HG03575 (cell line): ENCODE measurements at regions not wholly inside any gene's neighbourhood (a gene's known extent, or its start where the extent isn't known, plus 50 kb on each side); places are given as distances from the start of the nearest gene placed in this dataset.

Source experiments
- ATAC-seq: cut with Tn5 transposase; IDR thresholded peaks from one replicate; pipeline ENCODE4 v1.9.1; 2021; ENCODE audit not compliant: unreplicated experiment, insufficient number of reproducible peaks, low FRiP score; ENCODE audit errors: extremely low read depth

DNA sequence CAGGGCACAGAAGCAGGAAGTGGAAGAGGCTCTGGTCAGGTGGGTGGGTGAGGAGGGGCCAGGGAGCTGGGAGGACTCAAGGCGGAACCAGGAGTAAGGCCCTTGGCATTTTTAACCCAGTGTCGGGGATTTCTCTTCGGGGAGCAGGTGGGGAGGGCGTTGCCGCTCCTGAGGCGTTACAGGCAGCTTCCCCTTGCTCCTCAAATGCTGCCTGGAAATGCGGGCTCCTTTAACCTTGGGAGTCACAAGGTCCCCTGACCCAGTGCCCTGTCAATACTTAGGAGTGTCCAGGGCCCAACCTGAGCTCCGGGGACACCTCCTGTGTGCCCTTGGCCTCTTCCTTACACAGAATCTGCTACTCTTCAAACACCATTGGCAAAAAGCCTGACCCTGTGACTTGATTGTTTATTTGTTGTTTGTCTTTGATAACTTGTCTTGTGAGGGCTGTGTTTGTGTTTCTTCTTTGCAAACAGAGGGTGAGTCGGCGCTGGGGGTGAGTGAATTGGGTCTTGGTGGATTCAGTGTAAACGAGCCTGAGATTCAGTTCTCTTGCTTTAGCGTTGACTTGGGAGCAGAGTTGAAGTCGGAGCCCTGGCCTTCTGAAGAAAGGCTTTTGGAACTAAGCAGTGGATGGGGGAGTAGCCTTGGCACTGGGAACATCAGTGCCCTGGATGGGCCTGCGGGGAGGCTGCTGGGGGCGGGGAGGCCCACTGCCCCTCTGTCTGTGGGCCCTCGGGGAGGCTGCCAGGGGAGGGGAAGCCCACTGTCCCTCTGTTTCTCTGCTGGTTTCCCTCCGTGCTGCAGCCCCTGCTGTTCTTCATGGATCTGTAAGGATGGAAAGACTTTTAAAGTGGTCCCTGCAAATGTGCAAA lies 300.7 kb upstream of the IRX4 start:
- no peak for ATAC-seq

DNA sequence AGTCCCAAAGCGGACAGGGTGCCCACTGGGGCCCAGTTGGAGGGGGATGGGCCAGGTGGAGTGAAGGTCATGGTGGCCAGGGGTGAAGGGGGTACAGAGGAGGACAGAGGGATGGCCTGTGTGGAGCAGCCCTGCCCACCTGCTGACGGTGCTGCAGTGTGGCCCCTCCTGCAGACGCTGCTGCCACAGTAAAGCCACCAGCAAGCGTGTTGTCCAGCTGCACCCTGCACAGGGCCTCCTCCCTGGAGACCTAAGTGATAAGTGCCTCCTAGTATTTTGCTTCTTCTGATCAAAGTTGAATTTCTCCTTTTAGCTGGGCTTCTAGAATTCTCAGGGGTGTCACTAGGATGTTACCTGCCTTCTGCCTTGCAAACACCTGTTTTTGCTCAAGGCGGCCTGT lies 299.3 kb upstream of the IRX4 start:
- ATAC-seq, result no peak

DNA sequence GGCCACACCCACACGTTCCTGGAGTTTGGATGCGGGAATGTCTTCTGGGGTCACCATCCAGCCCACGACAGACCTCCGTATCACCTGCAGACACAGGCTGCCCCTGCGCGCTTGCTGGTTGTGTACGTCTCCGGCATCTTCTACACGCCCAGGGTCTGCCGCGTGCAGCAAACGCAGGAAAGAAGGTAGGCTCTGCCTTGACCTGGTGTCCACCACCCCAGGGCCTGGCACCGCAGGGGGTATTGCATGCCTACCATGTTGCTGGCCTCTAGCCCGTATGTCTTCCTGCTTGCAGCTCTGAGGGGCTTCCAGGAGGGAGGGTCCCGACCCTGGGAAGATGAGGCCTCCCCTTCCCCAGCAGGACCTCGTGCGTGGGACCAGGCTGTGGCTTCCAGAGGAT lies 298.8 kb upstream of the IRX4 start:
- ATAC-seq, result no peak

DNA sequence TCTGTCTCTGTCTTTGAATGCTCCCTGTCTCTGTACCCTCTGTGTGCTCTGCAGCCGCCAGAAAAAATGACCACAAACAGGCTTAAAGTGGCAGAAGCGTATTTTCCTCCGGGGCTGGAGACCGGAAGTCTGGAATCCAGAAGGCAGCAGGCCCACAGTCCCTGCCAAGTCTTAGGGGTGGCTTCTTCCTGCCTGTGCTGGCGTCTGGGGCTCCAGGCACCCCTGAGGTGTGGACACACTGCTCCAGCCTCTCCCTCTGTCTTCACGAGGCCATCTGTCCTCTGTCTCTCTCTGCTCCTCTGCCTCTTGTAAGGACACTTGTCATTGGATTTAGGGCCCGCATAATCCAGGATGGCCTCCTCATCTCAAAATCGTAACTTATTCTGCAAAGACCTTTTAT lies 298.4 kb upstream of the IRX4 start:
- ATAC-seq, result no peak

DNA sequence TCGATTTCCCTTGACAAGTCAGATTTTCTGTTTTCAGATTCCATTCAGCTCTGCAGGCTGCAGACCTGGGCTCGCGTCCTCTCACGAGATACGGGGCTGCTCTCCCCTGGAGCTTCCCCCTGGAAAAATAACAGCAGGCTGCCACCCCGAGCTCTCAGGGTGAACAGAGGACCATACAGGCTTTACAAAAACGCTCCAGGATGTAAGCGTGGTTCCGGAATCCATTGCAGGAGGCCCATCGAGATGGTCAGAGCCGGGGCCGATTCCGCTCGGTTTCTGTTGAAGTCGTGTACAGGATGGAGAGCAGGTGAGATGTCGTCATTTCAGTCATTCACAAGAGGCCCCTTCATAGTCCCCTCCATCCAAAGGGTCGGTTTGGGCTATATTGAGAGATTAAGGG lies 297.7 kb upstream of the IRX4 start:
- no peak for ATAC-seq

DNA sequence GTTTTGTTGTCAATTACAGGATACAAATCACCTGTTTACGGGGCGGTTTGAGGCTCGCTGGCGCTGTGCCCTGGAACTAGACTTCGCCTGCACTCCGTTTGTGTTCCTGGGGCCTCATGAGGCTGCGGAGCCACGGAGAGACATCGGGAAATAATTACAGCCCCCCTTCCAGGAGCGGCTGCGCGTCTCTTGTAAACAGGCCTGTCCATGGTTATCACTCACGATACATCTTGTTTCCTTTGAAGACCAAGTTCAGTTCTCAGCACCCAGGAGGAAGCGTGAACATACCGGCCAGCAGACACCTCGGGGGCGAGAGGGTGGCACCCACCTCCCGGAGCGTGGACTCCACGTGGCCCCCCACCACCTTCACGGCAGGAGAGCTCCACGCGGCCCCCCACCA lies 297.1 kb upstream of the IRX4 start:
- ATAC-seq, result no peak

DNA sequence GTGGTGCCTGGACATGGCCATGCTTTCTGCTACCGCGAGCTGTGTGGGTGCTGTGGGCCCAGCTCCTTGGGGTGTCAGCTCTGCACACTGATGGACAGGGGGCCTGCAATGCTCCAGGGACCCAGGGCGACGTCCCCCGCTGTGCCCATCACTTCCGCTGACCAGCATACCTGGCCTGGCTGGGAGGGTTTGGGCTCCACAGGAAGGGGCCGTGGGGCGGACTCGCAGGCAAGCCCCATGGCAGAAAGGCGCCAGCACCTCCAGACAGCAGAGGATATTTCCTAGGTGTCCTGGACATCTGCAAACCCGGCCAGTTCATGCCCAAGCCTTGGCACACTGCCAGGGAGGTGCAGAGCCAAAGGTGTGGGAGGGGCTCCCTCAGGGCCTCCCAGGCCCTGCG lies 295.8 kb upstream of the IRX4 start:
- no peak for ATAC-seq

DNA sequence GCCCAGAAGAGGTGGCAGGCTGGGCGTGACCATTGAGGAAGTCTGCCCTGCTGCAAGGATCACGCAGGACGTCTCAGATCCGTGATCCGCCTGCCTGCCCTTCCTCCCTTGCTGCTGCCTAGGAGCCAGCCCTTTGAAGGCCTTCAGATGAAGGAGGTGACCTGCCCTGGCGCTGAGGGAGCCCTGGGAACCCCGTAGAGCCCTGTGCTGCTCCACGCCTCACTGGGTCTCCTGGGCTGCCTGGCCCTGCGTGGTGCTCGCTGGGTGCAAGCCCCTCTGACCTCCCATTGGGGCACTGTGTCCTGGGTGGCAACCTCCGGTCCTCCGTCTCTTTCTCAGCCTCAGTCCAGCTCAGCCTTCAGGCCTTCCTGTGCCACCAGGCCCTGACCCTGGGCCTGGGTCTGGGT lies 295.3 kb upstream of the IRX4 start:
- ATAC-seq, result no peak

DNA sequence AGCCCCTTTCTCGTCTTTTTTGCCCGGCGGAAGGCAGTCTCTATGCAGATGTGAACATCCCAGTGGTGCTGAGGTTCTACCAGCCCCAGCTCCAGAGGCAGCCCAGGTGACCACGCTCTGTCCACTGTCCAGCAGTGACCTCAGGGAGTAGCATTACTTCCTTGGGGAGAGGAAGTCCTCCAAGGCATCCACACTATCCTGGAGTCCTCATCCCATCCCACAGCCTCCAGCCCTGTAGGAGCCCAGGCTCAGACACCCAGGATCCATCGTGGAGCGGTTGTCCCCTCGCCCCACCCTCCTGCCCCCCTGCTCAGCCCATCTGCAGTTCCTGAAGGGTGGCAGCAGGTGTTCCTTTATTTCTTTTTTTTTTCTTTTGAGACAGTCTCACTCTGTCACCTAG lies 294.5 kb upstream of the IRX4 start:
- no peak for ATAC-seq

DNA sequence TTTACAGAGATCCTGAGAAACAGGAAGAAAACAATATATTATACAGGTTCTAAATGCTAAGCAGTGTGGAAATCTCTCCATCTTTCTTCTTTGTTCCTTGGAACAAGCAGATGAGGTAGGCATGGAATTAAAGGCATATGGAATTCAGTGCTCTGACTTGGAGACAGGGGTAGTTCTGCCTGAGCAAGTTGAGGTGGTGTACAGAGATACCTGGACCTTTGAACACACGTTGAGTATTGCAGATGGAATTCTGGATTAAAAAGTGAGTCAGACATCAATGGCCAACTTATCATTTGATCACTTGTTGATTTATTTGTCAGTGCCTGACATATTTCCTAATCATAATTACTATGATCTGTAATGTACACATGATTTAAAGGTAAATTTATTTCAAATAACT lies 293.9 kb upstream of the IRX4 start:
- no peak for ATAC-seq

DNA sequence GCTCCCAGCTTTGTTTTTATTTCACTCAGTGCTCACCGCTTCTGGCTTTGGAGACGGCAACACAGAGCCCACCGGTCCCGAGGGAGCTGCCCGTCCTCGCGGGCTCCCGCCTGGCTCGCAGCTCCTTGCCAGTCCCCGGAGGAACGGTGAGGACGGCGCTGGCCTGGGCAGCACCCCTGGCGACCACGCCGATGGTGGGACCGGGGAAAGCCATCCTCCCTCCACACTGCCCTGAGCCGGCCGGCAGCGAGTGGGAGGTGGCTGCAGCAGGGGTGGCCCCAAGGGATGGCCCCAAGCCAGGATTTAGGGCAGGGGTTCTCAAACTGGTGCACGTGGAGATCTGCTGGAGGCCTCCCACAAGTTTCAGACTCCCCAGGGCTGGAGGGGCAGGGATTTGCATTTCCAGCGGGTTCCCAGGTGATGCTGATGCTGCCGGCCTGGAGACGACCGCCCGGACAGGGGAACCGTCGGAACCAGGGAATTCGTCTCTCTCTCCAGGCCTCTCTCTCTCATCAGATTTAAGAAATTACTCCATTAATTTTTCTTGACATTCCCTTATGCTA lies 293.2 kb upstream of the IRX4 start:
- ATAC-seq, result no peak

DNA sequence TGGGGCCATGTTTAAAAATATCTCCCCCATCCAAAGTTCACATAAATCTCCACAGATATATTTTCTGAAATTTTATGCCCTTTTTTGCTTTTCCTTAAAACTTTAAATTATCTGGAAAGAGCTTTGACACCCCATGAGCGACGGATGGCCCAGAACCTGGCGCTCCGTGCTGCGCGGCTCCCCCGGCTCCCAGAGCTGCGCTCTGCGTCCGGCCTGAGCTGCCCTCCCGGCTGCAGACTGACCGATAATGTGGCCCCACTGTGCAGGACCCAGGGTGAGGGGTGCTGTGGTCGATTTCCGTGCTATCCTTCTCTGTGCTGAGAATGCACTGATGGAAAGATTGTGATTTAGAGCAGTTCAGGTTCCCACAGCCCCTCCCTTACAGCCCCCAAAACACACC lies 292.3 kb upstream of the IRX4 start:
- ATAC-seq, result no peak

DNA sequence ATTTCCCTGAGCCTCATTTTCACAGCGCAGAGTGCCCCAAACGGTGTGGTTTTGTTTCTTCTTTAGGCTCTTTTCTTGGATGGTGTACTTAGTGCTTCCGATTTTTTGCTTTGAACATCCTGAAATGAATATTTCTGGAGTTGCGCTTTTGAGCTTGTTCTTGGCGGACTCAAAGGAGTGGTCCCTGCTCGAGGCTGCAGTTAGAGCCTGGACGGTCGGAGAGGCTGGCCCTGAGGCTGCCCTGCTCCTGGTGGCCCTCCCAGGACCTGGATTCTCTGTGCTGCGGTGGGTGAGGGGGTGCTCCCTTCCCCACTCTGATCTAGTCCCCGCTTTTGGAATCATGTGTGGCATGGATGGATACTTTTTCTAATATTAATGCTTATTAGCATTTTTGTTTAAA lies 291.8 kb upstream of the IRX4 start:
- no peak for ATAC-seq

DNA sequence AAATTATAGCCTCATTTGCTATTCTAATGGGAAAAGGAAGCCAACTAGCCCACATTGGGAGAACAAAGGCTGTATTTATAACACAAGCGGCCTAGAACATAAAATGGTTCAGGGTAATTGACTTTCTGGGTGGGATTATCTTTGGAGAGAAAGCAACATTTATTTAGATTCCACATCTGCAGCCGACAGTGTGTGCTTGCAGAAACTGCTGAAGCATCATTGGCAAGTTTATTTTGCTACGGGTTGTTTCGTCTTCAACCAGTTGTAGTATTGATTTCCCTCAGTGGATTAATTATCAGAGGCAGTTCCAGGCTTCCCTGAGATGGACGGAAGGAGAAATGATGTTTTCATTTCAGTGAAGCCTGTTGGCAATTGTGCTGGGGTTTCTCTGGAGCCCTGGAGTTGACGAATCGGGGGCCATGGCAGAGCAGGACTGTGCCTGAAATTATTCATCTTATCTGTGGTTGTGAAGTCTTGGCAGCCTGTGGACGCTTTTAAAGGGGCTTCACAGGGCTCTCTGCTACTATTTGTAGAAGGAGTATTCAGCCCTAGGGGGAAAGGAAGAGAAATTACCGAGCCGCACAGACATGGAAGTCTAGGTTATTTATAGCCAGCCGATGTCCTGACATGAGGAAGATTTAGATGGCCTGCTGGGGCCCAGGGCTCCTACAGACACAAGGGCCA lies 290.6 kb upstream of the IRX4 start:
- ATAC-seq, result no peak

DNA sequence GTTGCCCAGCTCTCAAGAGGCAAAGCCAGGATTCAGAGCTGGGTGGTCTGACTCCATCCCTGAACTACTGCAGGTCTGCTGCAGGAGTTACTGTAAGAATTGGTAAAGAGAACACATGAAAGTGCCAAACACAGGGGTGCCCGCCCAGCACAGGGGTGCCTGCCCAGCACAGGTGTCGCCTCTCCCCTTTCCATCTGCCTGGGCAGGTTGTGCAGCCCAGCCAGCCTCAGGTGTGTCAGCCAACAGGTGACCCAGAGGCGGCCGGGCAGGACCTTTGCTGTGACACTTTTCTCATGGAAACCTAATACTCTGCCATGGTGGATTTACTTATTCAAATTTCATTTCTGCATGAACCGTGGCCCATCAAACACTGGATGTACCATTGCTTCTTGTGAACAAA lies 289.7 kb upstream of the IRX4 start:
- ATAC-seq, result no peak

DNA sequence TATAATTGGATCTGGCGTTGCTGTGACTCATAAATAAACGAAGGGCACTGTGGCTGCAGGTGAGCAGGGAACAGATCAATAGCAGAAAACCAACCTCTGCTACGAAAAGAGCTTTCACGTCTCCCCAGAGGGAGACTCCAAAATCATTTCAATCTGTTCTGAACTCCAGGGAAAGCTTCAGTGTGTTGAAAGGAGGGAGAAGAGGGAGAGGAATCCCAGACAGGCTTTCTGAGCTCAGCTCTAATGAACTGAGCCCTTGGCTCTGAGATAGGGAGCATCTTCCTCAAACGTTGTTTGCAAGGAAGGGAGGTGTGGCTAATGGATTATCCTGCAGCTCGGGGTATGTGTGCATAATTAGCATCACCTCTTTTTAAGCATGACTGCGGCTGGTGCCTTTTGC lies 288.0 kb upstream of the IRX4 start:
- ATAC-seq, result no peak

DNA sequence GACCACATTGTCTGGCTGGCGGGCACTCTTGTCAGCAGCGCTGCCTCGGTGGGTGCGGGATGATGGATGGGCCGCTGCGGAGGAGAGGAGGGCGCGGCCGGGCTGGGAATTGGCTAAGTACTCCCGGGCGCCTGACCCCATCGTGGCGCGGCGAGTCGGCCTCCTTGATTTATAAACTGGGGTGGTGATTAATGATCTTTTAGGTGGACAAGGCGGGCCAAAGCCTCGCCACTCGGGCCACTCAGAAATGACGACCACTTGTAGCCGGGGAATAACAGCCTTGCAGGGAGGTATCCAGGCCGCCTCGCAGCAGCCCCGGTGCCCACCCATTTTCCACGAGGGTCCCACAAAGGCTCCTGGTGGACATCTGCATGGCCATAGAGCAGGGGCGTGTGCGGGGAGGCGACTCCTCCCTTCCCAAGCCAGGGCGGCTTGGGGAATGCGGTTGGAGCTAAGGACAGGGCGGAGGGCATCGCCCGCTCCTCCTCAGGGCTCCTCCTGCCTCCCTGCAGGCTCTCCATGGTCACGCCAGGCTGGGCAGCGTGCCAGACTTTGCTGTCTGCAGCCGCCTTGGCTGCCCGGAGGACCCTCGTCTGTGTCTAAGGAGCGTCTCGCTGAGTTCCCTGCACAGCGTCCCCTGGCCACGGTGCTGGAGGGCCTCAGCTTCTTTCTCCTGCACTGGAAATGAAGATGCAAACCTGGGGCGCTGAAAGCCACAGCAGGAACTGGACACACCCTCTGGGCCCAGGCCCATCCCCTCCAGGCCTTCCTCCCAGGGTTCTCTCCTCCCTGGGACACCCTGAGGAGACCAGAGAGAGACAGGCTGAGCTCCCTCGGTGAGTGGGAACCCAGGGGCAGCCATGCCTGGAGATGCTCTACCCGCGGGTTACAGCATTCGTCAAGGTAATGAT lies 287.4 kb upstream of the IRX4 start:
- no peak for ATAC-seq

DNA sequence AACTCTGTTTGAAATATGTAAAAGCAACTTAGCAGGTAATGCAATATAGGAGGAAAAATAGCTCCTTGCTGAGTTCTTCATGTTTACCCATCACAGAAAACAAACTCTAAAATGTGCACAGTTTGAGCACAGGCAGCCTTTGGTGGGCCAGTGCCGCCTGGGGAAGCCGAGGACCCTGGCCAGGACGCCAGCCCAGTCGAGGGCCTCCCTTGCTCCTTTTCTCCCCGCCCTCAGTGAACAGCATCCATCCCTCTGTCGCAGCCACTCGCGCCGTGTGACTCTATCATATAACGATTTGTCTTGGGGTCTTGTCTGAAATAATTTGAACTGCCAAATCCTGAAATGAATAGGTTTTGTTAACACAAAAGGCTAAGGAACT lies 286.7 kb upstream of the IRX4 start:
- no peak for ATAC-seq

DNA sequence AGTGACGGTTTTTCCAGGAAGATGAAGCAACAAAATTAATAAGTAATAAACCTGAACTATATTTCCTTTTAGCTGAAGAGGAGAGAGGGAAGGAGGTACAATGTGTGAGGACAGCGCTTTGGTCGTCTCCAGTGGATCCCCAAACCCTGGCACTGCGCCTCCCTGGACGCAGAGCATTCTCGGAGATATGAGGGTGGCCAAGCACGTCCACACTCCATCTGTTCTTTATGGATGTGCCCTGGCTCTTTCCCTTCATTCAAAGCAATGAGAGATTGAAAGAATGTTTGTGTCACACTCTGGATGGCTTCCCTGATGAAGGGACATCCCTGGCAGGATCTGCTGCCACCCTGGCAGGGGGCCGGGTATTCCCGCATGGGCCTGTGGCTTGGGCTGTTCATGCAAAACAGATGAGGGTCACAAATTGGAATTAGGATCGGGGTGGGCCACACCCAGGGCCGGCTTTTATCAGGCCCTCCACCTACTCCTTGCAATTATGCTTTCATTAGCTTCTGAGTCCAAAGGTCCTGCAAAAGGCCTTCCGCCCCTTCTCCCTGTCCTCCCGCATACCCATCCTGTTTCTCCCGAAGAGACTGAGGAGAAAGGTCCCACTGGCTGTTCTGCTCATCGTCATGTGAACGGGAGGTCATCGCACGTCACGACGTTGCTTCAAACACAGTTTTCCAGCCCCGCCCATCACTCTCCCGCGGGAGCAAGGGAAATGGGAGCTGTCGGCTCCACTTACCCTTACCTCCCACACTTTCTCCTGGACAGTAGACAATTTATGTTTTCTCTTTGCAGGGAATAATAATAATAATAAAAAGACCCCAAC lies 286.1 kb upstream of the IRX4 start:
- no peak for ATAC-seq
